ENCODE measurements at regions not wholly inside any gene's neighbourhood (a gene's known extent, or its start where the extent isn't known, plus 50 kb on each side); places are given as distances from the start of the nearest gene placed in this dataset.
"Not testable (repeated sequence)": the region's sequence is repeated elsewhere in the genome, so short reads cannot be mapped to it uniquely, and the experiment has no call there.

DNA sequence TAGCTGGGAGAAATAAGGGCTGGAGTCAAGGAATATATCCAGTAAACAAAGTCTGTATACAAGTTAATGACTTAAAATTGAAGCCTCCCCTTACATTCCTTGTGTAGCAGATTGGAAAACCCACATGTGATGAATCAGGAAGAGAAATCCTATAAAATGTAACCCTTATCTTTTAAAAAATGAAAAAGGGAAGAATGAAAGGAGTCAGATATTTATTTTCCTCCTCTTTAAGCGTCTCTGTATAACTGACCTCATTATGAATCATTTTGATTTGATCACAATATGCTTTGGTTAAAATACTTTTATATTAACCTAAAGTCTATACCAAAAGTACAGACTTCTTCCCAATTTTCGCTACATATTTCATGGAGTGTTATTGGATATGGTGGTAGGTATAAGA is 316.3 kb upstream of the STAC start:
- no peak for DNase-seq (ENCODE audit: low read depth in 4 of 4, low spot score in 2 of 4)

DNA sequence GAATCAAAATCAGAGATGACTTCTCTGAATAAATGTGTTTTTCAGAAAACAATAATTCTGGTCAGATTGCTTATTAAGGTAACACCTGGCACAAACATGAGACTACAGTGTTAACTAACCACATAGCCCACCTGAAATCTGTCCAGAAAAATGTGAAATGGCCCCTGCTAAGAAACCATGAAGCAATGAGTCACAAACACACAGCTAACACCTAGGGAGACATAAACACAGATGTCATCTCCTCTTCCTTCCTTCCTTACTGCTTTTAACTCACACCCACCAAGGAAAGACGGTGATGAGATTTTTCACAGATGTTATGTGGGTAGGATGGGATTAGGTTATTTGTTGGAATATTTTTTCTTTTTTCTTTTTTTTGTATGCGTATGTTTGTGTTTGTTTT is 315.0 kb upstream of the STAC start:
- no peak for DNase-seq (ENCODE audit: low read depth in 4 of 4, low spot score in 2 of 4)

DNA sequence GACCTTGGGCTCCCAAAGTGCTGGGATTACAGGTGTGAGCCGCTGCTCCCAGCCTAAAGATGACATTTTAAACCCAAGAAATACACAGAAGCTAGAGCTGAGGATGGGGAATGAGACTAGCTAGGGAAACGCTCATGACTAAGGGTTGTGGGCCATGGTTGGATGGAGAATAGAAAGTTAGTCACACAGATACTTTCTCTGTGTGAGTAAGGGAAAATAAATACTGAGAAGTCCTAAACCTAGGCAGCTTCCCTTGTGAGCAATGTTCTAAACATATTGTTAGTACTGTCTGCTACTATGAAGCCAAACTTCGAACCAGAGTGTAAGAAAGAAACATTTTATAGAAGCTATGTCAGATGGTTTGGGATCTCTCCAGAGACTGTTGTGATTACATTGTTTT is 304.8 kb upstream of the STAC start:
- DNase-seq (ENCODE audit: low read depth in 4 of 4, low spot score in 2 of 4) = no peak

DNA sequence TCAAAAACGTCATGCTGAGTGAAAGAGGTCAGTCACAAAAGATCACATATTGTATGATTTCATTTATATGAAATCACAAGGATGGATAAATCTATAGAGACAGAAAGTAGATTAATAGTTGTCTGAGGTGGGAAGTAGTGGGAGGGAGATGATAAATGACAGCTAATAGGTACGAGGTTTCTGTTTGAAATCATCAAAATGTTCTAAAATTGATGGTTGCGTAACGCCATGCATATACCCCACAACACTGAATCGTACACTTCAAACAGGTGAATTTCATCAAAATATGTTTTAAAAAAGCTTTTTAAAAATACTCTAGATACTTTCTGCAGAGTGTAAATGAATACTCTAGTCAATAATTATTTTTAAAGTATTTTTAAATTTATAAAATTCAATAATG is 303.0 kb upstream of the STAC start:
- DNase-seq (ENCODE audit: low read depth in 4 of 4, low spot score in 2 of 4) = no peak

DNA sequence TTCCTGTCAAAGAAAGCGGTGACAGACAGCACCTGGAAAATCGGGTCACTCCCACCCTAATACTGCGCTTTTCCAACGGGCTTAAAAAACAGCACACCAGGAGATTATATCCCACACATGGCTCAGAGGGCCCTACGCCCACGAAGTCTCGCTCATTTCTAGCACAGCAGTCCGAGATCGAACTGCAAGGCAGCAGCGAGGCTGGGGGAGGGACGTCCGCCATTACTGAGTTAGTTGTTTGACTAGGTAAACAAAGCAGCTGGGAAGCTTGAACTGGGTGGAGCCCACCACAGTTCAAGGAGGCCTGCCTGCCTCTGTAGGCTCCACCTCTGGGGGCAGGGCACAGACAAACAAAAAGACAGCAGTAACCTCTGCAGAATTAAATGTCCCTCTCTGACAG is 297.3 kb upstream of the STAC start:
- DNase-seq (ENCODE audit: low read depth in 4 of 4, low spot score in 2 of 4) = not testable (repeated sequence)

DNA sequence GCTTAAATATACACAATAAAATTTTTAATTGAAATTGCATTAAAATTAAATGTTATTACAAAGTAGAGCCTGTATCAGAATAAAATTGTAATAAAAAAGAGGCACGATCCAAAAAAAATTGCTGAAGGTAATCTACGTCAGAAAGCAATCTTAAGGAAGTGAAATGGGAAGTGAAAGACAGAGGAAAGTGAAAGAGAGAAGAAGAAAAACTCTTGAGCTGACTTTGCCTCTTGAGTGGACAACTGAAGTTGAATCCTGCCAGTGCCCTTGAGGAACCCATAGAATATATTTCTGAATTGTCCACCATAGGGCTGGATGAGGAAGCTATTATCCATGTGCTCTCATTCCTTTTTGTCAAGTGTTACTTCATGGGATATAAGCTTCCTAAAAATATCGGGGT is 285.1 kb upstream of the STAC start:
- DNase-seq (ENCODE audit: low read depth in 4 of 4, low spot score in 2 of 4) = no peak

DNA sequence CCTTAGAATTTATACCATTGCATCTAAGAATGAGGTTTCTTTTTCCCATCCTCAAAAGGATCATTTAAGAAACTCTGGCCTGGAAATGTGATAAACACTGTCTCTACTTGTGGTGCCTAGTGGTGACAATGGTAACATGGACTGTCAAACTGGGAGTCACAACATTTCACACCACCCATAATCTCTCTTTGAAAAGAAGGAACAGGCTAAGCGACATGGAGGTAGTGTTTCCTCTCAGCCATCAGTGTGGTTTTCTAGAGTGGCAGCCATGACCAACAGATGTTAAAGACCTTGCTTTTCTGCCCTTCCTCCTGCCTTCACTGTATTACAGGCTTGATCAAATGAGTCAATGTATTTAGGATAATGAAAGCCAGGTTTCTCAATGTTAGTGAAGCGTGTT is 283.1 kb upstream of the STAC start:
- DNase-seq (ENCODE audit: low read depth in 4 of 4, low spot score in 2 of 4) = no peak

DNA sequence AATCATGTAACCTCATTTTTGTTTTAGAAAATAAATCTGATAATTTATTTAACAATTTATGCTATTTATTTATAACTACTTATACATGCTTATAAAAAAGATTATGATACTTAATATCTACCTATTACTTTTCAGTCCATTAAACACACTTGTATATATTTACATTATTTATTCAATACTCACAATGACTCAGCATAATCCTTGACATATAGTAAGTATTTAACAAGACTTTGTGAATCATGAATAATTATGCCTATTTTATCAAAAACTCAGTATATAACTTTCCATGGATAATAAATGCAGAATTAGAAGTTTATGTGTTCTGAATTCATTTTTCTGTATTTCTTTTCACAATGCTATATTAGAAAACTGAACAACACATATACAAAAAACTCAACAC is 266.0 kb upstream of the STAC start:
- no peak for DNase-seq (ENCODE audit: low read depth in 4 of 4, low spot score in 2 of 4)

DNA sequence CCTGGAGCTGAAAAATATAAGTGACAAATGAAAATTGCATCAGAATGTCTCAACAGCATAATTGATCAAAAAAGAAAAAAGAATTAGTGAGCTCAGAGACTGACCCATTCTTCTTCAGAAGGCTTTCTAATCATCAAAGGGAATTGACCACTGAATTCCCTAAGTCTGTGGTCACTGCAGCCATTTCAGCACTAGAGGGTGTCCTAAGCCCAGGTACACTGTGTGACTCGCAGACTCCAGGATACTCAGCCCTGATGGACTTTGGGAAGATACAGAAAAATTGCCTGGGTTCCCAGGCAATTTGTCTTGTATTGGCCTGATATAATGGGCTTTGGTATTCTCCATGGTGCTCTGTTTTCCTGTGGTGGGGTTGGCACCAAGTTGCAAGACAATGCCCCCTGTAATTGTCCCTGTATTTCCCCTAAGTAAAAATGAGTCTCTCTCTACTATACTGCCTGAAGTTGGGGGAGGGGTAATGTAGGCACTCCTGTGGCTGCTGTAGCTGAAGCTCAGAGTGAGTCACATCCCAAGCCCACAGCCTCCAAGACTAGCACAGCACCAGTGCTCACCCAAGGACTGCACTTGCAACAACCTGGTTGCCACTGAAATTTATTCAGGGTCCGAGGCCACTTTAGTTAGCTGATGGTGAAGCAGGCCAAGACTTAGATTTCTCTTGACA is 256.0 kb upstream of the STAC start:
- no peak for DNase-seq (ENCODE audit: low read depth in 4 of 4, low spot score in 2 of 4)

DNA sequence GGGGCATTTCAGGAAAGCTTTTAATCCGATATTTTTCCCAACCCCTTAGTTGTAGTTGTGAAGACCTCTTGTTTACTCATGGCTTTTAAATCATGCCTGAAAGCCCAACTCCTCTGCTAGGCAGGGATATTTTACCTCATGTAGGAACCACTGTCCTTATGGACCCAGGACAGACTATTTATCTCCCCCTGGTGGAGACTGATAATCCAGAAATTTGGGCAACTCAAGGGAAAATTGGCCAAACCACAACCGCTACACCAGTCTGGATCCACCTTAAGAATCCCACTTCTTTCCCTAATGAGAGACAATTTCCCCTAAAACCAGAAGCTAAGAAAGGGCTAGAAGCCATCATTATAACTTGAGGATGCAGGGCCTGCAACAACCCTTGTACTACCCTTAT is 248.1 kb upstream of the STAC start:
- no peak for DNase-seq (ENCODE audit: low read depth in 4 of 4, low spot score in 2 of 4)

DNA sequence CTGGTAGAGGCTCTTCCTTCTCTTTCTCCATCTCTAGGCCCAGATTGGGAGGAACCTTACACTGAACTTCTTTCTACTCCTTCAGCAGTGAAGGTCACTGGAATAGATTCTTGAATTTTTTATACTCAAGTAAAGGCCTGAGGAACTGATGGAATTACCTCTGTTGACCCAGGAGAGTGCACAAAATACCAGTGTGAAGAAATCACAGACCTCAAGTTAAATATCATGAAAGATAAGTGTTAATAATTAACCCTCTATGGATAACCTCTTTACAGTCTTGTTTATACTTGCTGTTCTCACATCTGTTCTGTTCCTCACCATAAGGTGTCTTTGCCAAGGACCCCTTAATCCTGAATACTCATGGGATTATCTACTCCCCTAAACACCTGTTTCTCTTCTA is 244.4 kb upstream of the STAC start:
- DNase-seq (ENCODE audit: low read depth in 4 of 4, low spot score in 2 of 4) = no peak

DNA sequence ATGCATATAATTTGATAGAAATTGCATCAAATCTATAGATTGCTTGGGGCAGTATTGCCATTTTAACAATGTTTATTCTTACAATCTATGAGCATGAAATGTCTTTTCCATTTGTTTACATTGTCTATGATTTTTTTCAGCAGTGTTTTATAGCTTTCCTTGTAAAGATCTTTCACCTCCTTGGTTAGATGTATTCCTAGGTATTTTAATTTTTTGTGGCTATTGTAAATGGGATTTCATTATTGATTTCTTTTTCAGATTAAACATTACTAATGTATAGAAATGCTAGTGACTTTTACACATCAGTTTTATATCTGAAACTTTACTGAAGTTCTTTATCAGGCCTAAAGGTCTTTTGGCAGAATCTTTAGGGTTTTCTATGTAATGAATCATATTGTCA is 237.6 kb upstream of the STAC start:
- no peak for DNase-seq (ENCODE audit: low read depth in 4 of 4, low spot score in 2 of 4)

DNA sequence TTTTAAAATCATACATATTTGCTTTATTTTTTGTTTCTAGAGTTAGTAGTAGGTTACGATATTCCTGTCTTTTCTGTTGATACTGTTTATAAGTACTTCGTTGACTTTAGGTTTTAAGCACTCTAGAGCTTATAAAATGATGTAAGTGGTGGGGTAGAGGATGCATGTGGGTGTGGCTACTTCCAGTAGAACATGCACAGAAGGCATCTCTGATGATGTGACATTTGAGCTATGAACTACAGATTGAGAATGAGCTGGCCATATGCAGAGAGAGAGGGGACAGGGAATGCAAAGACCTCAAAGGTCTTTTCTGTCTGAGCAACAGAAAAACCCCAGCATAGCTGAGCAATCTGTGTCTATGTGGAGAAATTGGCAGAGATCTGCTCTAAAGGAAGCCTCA is 233.9 kb upstream of the STAC start:
- DNase-seq (ENCODE audit: low read depth in 4 of 4, low spot score in 2 of 4) = no peak

DNA sequence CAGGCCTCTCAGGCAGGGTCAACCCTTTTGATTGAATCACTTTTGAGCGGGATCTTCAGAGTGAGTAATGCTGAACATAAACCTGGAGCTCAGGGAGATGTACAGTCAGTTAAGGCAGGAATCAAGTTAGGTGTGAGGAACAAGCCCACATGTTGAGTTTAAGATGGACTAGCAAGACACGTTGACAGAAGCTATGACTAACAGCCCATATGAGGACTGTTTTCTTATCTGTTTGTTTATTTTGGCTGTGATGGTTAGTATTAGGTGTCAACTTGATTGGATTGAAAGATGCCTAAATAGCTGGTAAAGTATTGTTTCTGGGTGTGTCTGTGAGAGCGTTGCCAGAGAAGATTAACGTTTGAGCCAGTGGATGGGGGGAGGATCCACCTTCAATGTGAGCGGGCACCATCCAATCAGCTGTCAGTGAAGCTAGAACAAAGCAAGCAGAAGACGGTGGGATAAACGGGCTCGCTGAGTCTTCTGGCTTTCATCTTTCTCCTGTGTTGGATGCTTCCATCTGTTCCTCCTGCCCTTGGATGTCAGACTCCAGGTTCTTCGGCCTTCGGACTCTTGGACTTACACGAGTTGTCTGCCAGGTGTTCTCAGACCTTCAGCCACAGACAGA is 232.3 kb upstream of the STAC start:
- DNase-seq (ENCODE audit: low read depth in 4 of 4, low spot score in 2 of 4) = no peak

DNA sequence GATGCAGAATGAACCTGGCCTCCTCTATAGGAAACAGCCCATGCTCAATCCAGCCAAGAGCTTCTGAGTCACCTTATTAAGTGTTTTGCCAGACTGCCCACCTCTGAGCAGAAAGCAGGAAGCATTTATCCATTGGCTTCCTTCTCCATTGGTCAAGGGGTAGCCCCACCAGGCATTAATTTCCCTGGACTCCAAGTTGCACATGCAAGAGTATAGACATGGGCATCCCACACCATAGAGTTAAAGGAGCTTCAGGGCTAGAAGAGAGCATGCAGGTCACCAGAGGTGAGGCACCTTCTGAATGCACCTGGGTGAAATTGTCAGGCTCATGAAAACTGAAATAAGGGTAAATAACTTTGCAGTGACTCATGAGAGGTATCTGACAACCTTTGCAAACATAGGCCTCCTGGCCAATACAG is 230.8 kb upstream of the STAC start:
- DNase-seq (ENCODE audit: low read depth in 4 of 4, low spot score in 2 of 4) = no peak

DNA sequence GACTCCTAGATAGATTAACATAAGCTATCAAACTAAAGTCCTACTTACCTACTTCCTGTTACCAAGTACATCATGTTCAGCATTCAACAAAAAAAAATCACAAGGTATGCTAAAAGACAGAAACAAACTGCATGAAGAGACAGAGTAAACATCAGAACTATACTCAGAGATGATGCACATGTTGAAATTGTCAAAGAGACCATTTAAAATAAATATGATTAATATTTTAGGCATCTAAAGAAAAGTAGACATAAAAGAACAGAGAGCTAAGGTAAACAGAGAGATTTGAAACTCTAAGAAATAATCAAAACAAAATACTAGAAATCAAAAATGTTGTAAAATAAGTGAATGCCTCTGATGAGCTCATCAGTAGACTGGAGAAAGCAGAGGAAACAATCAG is 224.8 kb upstream of the STAC start:
- no peak for DNase-seq (ENCODE audit: low read depth in 4 of 4, low spot score in 2 of 4)

DNA sequence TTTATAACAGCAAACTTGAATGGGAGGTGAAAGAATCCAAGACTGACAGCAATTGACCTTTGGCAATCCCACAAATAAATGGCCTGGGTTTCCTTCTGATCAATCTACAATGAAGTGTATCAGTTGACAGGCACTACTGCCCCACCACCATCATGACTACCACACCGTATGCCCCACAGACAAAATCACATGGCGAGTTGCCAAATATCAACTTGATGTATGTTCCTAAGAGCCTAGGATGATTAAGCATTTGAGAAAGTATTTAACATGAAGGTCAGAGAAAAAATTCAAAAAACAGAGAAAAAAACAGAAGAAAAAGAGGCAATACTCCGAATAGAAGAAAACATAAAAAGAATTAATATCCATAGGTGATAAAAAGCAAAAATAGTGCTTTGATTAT is 215.9 kb upstream of the STAC start:
- no peak for DNase-seq (ENCODE audit: low read depth in 4 of 4, low spot score in 2 of 4)

DNA sequence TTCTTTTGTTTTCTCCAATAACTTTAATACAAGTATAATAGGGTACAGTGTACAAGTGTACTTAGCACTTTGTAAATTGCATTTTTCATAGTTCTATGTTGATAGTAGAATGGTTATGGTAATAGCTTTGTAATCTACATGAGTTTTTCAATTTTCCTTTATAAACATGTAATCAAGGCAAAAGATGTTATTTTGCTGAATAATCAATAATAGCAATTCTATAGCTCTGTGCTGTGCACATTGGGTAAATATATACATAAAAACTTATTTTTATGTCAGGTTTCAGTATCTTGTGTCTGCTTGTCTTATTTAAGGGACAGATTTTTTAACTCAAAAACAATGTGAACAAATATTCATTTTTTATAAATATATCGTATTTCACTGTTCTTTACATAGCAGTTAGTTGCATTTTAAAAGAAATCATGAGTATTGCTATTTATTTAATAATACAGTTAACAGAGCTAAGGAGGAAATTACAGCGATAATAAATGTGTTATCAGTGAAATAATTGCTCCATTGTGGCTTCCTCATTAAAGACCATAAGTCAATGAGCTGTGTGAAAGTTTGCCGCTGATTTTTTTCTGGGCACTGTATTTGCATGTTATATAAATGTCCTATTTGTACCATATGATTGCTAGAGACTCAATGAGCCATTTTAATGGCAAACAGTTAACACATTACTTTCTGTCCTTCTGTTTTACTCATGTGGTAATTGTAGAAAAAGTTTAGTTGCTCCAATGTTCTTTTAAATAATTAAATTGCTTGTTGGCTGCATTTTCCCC is 214.6 kb upstream of the STAC start:
- DNase-seq (ENCODE audit: low read depth in 4 of 4, low spot score in 2 of 4) = no peak

DNA sequence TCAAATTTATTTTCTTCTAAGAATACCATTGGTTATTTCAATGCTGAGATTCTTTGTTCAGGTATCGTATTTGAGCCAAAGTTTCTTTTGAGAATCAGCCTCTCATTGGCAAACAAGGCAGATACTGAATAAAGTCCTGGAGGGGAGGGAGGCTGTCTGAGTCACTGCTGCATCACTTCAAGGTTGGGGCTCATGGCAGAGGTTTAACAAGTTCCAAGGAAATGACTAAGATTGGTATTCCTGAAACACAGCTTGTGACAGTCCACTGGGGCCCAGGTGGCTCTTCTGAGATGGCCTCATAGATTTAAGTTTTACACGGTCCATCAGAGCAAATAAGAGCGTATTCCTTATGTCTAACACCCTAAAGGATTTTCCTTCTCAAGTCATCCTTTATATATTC is 213.8 kb upstream of the STAC start:
- DNase-seq (ENCODE audit: low read depth in 4 of 4, low spot score in 2 of 4) = no peak

DNA sequence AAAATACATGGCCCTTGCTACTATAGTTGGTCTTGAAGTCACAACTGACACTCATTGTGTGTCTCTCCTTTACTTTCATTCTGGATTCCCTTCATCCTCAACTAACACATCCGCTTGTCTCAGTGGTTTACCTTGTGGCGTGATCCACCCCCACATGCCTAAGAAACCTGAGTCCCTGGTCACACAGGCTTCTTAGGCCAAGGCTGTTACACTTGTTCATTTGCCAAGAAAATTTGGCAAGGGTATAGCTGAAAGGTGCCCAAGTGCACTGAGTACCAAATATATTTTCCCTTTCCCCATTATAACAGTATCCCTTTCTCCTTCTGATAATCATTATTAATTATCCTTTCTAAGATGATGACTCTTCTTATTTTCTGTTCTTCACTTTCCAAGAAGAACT is 207.6 kb upstream of the STAC start:
- no peak for DNase-seq (ENCODE audit: low read depth in 4 of 4, low spot score in 2 of 4)

DNA sequence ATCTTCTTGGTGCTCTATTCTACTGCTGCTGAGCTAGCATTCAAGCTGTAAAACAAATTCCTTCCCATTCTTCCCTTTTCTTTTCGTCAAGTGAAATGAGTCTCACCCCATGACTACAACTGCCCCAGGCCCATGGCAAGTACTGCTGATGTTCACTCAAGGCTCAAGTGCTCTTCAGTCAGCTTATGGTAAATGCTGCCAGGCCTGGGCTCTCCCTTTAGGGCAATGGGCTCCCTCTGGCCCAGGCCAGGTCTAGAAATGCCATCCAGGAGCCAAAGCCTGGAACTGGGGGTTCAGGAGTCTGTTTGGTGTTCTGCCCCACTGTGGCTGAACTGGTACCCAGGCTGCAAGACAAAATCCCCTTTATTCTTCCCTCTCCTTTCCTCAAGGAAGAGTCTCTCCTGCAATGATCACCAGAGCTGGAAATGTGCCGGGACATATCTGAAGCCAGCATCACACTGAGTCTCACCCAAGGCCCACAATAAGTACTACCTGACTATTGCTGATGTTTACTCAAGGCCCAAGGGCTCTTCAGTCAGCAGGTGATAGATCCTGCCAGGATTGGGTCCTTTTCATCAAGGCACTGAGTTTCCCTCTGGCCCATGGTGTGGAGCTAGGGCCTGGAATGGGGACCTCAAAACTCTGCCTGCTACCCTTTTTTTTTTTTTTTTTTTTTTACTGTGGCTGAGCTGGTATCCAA is 205.0 kb upstream of the STAC start:
- DNase-seq (ENCODE audit: low read depth in 4 of 4, low spot score in 2 of 4) = no peak
